CD4-positive, alpha-beta T cell treated with Interleukin-6 for 4 hours (primary cell): ENCODE measurements at regions not wholly inside any gene's neighbourhood (a gene's known extent, or its start where the extent isn't known, plus 50 kb on each side); places are given as distances from the start of the nearest gene placed in this dataset.

ENCODE experiments used
- DNase-seq: peaks from one replicate; pipeline ENCODE4 v3.0.0-alpha.2; 2020; ENCODE audit warnings: mixed read lengths

DNA sequence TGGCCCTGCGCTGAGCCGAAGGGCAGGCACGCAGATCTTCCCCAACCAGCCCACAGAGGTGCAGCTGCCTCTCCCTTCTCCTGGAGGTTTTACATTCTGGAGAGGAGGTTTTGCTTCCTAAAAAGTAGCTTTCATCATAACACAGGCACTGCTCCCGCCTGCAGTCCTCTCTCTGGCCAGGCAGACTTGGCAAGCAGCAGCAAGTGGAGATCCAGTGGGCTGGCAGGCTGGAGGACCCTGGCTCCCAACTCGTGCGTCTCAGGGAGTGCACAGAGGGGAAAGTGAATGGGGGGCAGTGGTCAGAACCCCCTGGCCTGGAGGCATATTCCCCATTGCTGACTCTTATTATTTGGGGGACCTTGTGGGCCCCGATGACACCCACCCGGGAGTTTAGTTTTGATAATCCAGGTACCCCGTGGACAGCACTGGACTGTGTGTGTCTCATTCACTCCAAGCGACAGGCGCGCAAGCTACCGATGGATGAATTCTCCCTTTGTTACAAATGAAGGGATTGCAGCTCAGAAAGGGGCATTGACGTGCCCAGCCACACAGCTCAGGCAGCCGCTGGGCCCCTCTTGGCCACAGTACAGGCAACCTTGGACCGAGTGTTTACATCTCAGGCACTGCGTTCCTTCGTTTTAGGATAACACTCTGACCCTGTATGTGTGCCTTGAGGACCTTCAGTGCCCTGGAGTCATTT, 1223.9 kb downstream of the BRD1 start:
- DNase-seq, result no peak

DNA sequence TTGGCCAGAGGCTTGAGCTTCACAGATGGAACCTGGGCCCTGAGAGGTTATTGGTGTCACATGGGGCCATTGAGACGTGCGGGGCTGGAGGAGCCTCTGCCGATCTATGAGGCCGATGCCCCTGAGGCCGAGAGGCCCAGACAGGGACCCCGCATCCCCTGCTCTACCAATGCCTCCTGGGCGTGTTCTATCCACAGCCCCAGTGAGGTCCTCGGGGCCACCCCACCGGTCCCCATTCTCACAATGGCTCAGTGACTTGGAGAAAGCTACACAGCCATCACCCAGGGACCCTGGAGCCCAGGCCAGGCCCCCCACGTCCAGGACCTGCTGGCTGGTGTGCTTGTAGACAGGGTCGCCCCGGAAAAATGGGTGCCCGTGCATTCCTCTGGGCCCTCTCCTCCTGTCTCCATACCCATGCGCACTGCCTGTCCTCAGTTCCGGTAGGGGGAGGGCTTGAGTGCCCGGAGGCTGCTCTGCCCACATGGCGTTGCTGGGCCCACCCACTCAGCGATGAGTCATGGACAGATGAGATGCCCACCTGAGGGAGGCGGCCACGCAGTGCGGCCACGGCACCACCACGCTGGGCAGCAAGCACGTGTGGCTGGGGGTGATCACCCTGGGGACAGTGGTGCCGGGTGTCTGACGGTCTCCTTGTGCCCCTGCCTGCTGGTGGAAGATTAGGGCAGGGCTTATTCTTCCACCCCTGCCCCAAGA, 1224.7 kb downstream of the BRD1 start:
- DNase-seq, result no peak

DNA sequence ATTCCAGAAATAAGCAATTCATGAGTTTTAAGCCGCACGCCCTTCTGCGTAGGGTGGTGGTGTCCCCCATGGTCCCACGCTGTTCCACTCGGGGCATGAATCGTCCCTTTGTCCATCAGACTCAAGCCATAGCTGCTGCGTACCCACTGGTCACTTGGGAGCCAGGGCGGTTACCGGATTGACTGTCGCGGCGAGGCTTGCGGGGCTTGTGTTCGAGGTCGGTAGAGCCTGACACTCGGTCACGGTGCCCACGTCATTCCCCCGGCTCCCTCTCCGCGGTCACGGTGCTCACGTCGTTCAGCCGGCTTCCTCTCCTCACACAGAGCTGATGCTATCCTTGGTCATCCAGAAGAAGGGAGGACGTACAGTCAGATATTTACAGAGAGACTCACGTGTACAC, 1227.0 kb downstream of the BRD1 start:
- DNase-seq, result no peak

DNA sequence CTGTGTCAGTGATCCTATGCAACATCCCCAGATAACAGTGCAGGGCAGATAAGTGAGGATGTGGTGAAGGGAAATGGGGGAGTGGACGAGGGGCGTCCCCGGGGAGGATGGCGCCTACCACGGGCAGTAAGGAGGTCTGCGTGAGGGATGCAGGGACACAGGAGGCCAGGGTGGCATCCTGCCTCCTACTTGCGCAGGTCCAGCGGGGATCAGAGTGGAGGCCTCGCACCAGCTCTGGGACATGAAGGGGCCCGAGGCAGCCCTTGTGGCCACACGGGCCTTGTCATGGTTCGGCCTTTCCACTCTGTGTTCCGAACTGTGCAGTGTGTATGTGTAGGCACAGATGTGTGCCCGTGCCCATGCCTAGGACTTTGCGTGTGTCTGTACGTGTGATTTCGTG, 1227.5 kb downstream of the BRD1 start:
- DNase-seq, result no peak

DNA sequence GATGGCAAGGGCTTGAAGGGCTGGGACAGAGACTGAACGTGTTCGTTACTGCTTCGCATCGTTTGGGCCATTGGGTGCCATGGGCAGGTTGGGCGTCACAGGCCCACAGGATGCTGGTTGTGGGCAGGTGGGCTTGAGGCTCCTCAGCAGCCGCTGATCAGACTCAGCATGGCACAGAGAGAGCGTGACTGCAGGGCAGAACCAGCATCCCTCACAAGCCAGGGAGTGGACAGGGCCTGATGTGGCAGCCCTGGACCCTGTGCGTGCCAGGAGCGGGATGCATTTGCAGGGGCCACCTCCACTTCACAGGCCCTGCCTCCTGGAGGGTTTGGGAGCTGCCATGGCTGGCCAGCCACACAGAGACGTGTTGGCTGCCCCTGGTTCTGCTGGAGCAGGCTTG, 1228.3 kb downstream of the BRD1 start:
- no peak for DNase-seq

DNA sequence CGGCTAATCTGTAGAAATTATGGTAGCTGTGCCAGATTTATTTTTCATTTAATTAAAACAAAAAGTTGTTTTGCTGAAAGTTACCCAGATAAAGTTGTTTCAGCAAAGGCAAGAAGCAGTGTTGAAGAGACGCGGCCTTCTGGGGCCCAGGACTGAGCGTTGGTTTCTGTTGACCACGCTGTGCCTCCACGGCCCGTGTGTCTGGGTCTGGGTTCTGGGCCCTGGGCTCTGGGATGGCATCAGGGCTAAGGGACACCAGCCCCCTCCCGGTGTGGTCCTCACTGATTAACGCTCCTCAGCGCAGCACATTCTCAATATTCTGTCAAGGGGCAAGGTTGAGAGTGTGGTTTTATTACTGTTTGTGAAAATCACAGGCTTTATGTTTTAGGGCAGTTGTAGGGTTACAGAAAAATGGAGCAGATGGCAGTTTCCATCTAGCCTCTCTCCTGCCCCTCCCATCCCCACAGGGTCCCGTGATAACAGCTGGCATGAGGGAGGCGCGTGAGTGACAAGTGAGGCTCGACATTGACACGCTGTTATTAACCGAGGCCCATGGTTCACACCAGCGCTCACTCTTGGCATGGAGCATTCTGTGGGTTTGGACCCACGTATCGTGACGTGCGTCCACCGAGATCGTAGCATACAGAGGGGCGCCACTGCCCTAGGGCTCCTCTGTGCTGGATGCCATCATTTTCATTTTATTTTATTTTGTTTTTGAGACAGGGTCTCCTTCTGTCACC, 1231.4 kb downstream of the BRD1 start:
- no peak for DNase-seq

DNA sequence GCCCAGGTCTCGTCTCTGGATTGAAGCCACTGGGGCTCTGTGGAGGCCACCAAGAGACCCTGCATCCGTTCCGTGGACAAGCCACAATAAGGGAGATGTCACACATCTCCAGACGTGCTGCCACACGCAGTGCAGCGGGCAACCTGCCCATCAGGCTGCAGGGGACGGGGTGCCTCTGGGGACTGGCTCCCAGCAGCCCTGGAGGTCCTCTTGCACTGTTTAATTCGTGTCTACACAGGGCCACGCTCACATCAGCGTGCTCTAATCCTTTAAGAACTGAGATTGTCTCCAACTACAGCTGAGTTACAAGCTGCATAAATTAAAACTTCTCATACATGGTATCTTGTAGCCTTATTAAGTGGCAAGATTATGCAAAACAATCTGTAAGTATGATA, 1232.2 kb downstream of the BRD1 start:
- no peak for DNase-seq

DNA sequence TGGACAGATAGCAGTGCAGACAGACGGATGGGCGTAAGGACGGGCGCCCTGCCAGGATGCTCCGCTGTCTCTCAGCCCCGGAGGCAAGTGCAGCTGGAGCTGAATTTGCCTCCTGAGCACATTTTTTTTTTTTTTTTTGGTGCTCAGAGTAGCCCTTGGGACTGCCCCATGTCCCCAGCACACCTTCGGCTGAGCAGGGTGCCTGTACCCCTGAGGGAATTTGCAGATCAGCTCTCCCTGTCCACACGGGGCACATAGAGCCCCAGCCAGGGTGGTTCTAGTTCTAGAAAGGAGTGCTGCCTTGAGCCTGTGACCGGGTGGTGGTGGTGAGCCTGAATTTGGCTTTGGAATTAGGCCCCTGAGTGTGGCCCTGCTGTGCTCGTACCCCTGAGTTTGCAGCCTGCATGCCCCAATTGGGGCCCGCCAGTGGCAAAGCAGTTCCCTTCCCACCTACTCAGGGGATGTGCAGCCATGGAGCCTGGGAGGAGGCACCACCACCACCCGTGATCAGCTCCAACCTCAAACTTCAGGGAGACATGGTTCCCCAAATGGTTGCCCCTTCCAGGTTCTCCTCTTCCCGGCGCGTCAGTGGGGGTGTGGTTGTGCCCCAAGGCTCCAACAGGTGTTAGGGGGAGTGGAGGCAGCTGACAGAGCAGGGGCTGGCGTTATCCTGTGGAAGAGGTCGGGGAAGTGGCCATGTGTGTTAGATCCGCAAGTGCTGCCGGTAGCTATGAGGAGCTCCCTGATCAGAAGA, 1232.7 kb downstream of the BRD1 start:
- no peak for DNase-seq

DNA sequence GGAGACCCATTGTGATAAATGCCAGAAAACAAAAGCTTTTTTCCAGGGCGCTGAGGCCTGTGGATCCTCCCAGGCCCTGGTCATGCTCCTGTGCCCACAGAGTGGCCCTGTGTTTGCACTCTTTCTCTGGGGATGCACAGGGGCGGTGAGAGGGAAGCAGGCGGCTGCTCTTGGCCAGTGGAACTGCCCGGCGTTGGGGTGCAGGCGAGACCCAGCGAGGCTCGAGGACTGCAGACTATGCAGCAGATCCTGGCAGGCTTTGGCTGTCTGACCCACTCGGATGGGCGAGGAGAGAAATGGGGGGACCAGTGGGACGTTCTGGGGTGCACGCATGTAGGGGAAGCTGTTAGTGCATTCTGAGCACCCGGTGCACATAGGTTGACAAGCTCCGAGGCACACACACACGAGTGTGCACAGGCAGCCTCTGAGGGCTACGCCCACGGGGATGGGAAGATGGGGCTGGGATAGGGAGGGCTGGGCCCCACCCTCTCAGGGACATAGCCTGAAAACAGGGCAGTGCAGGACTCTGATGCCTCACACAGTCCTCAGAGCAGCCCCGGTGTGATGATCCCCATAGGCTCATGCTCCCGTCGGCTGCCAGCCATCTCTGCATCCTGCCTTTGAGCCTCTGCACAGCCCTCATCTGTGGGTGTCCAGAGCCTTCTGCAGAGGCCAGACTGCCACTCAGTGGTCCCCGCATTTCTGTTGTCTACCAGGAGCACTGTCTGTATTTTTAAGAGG, 1233.5 kb downstream of the BRD1 start:
- no peak for DNase-seq

DNA sequence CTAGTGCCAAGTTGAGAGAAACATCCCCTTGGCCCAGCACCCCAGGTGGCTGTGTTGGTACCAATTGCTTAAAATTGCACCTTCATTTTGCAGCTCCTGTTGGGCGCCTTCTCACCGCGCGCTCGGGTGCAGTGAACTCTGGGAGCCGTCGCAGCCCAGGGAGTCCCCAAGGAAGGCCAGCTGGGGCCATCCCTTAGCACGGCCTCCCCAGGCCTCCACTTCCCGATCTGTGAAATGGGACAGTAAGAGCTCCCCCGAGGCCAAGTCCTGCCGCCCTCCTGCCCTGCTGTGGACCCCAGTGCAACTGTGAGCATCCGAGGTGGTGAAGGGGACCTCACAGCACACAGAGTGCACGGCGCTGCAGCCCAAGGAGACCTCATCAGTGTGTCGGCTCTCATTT, 1234.1 kb downstream of the BRD1 start:
- no peak for DNase-seq

DNA sequence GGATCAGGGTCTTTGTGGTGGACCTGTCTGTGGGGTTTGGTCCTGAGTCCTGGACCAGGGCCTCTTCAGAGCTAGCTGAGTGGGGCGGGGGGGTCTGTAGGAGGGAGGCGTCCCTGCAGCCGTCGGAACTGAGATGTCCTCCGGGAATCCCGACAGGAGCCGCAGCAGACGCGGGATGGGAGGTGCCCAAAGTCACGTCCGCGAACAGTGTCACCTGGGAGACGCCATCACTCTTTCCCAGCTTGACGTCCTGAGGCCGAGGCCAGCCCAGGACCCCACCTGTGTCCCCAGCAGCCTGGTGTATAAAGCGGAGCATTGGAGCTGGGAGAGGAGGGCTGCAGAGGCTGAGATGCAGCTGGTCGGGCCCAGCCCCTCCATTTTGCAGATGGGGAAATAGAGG, 1234.7 kb downstream of the BRD1 start:
- DNase-seq, result no peak

DNA sequence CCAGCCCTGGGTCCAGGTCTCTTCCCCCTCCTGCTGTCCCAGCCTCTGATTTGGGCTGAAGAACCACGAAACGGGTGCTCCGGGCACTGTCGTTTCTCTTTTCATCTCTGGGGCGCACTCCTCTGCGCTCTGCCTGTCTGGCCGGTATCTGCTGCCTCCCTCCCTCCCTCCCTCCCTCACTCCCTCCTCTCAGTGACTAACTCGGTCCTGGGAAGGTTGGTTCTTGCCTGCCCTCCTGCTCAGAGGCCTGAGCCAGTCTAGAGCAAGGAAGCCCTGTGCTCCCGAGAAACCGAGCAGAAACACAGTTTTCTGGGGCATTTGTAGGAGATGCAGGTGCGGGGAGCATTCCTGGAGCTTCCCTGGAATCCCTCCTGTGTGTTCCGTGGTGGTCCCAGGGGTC, 1235.2 kb downstream of the BRD1 start:
- DNase-seq, result no peak

DNA sequence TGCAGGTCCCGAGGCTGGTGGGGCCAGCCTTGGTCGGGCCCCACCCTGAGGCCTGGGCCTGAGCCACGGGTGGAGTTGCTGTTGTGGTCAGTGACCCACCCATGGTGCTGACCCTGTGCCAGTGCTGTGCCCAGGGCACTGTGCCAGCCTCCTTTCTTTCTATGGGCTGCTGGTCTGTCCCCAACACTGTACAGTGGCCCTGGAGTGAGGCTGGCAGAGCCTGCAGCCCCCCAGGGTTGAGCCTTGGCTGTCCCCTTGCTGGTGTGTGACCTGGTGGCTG, 1235.7 kb downstream of the BRD1 start:
- no peak for DNase-seq

DNA sequence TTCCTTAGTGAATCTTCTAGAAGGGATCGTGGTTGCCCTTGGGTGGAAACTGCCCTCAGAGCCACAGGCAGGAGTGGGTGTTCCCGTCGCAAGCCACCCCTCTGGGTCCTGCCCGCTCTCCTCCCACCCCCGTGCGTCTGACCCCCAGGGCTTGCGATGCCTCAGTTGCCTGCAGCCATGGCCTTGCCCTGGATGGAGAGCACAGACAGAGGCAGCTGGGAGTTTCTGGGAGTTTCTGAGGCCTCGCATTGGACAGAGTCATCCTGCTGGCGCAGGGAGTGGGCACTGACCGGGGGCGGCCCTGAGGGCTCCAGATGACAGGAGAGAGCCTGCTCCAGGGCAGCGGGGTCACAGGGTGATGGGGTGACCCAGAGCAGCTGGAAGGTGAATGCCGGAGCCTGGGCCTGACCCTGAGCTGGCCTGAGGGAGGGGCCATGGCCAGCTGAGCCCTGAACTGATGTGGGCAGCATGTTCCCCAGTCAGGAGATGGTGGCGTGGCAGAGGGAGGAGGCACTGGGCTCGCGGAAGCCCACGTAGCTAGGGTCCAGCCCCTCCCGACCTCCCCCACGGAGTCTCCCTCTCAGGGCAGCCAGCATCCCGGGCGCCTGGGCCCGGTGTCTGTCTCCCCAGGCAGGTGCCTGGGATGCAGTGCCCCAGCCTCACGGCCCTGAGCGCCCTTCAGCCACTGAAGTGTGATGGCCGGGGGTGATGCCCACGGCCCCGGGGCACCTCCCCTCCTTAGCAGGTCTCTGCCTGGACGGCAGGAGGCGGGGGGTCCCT, 1236.2 kb downstream of the BRD1 start:
- DNase-seq, result no peak

DNA sequence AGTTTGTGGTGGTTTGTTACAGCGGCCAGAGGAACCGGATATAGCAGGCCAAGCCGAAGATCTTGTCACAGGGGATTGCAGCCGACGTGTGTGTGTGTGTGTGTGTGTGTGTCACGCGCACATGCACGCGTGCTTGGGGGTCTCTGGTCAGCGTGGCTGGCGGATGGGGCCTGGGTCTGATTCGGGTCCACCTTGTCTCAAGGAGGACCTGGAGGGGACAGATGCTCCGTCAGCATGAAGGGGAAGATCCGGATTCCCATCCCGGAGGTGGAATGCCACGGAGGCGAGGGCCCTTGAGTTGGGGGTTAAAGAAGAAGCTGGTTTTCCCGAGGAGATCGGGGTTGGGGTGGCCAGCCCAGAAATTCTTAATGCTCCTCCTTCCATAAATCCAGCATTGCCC, 1237.8 kb downstream of the BRD1 start:
- no peak for DNase-seq

DNA sequence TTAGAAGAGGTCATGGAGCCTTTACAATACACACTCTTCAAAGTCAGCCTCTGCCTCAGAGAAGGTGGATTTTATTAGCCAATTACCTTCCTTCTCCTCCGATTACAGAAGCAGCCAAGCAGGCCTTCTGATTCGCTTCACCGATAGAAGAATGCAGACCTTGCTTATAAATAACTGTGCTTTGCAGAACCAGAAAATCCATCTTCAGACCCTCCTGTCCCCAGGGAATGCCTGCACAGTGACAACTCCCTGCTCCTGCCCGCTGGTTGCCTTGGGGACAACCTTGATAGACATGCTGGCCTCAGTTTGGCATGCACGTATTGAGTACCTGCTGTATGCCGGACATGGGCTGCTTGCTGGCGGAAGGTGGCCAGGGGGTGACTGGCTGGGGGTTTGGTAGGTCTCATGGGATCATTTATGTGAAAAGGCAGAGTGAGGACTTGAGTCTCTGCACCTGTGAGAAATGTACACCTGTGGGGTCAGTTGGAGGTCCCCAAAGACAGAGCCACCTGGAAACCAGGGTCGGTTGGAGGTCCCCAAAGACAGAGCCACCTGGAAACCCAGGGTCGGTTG, 1238.7 kb downstream of the BRD1 start:
- no peak for DNase-seq

DNA sequence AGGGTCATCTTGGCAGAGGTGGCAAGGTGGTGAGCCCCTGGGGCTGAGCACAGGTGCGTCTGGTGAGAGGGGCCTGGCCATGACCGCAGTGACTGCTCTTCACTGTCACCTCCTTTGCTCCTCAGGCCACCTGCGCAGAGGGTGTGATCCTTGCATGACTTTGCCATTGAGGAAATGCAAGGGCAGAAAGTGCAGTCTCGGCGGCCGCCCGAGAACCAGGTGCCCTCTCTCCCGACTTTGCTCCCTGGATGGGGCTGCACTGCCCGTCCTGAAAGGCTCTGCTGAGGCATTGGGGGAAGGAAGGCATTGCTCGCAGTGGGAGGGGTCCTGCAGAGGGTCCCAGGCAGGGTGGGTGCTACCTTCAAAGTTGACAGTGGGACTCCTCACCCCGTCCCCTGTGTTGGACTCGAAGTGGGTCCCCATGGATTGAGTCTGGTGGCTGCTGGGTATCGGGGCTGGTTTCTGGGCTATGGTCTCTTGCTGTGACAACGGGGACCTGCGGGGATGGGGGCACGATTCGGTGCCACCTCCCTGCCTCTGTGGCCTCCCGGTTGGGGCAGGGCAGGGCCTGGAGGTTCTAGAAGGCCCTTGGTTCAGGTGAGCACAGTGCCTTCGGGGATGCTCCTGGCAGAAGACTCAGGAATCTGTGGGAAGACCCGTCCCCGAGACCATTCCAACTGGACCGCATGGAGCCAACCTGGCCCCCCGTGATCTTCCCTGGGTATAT, 1239.4 kb downstream of the BRD1 start:
- no peak for DNase-seq

DNA sequence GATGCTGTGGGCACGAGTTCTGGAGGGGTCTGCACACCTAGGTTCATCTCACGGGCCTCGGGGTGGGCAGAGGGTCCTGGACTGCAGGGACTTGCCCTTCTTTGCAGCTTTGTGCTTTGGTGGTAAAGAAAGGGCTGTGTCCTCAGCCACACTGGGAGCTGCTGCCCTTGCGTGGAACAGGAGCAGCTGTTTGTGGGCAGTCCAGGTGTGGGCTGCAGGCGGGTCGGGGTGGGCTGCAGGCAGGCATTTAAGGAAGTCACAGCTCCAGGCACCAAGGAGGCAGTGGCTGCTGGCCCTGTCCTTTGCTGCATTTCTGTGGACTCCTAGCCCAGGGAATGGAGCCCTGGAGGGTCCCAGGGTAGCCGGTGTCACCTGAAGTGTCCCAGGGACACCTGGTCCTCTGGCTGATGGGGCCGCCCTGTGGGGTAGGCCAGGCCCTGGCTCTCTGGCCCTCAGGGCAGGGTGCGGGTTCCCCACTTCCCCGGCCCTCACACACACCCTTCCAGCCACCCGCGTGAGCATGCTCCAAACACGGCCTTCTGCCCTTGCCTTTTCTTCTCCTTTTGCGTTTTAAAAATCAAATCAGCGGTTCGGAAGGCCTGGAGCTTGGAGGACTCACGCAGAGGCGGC, 1240.3 kb downstream of the BRD1 start:
- DNase-seq, result no peak

DNA sequence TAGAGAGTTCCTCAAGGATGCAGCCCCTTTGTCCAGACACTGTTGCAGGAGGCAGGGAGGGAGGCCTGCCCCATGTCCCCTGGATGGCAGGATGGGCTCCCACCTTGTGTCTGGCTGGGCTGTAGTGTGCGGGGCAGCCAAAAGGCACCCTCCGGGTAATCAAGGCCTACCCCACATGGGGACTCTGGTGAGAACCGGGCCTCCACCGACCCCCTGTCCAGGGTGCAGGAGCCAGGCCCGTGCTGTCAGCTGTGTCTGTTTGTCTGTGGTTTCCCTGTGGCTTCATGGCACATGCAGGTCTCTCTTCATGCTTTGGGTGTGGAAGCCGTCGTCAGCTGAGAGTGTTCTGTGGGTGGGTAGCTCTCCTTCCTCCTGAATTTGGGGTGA, 1240.9 kb downstream of the BRD1 start:
- DNase-seq, result no peak
